Left colon (tissue), 2 donors: ENCODE measurements at regions not wholly inside any gene's neighbourhood (a gene's known extent, or its start where the extent isn't known, plus 50 kb on each side); places are given as distances from the start of the nearest gene placed in this dataset.
A peak's percentile ranks its signal among the peaks of the same experiment; 100 is the strongest.
"Not testable (repeated sequence)": the region's sequence is repeated elsewhere in the genome, so short reads cannot be mapped to it uniquely, and the experiment has no call there.

Experiments
- ATAC-seq: fragments of 200-7000 bp; cut with Tn5 transposase; one replicate; pipeline ENCODE4 v1.9.1; 2020; ENCODE audit warnings: mild to moderate bottlenecking, moderate library complexity
- DNase-seq, 2 donors: peaks; one replicate each; pipeline ENCODE4 v3.0.0-alpha.2; 2020
- intact Hi-C, 2 donors: fragments of 100-400 bp; cut with DNase I in 1 of 2; cut with micrococcal nuclease in 1 of 2; formaldehyde crosslinking; loops; one replicate each; pipeline versions ENCODE4 v1.11.2 to v1.14.0; 2022; cut with DNase I, micrococcal nuclease
- donor health status: DM: no; HTN: no; CAD: no.
- donor health status: DM: yes; HTN: yes; CAD: no.

GRCh38 chr6:23526526-23526925 is 599.5 kb upstream of the NRSN1 start:
- DNase-seq: no peak
- ATAC-seq: no peak
- intact Hi-C loops: no loop called here

- ATAC-seq: no peak
- intact Hi-C loops: no loop called here
Observed at GRCh38 chr6:23529902-23530301, 596.1 kb upstream of the NRSN1 start.

DNA sequence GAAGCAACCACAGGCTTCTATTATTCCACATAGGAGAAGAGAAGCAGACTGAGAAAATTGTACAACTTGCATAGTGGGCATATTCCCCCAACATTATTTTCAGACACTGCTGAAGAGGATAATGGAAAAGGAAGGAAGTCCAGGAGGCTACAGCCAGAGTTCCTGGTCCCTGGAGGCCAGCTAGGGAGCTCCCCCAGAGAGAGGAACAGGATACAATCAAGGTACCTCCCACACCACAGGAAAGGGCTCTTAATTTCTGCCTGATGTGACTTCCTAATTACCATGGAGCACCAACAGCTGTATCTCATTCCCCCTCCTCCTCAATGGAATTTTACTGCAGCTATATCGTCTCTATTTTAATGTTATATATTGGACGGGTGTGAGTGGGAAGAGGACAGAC is 594.3 kb upstream of the NRSN1 start:
- ATAC-seq: no peak
- no peak for DNase-seq
- intact Hi-C loops: no loop called here

More at GRCh38 chr6:23529902-23530301, 596.1 kb upstream of the NRSN1 start:
- no peak for DNase-seq

DNA sequence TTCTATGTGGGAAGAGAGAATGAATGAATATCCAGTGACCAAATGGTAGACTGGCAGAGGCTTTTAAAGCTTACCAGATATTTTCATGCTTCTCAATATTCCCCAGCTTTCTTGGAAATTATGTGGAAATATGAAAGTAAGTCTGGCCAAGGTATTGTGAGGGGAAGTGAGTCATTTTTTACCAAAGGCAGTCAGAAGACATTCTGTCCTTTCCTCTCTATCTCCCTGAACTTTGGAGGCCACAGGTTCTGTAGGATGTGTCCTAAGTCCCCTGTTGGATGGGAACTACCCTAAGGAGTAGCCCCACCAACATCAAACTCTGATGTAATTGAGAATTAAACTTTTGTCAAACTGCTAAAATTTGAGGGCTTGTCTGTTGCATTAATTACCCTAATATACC is 593.8 kb upstream of the NRSN1 start:
- intact Hi-C loops: no loop called here
- DNase-seq: no peak
- ATAC-seq: no peak

DNA sequence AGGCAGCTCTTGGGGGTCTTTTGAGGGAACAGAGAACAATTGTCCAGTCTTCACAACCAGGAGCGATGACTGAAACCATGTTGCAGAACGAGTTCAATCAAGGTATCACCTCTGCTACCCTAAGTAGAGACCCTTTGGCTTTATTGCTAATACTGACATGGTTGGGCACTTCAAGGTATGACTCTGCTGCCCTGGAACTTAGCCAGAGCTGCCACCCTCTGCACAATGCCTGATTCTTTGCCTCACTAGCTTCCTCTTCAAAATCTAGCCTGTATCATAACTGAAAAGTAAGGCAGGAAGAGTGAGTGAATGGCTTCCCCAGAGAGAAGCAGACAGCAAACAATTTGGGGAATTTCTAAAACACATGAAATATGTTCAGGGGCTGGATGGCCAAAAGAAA is 592.7 kb upstream of the NRSN1 start:
- intact Hi-C loops: no loop called here
- DNase-seq: no peak
- ATAC-seq: no peak

- intact Hi-C loops: no loop called here
- ATAC-seq: no peak
- no peak for DNase-seq
Observed at GRCh38 chr6:23533944-23534343, 592.1 kb upstream of the NRSN1 start.

GRCh38 chr6:23534351-23534750 is 591.7 kb upstream of the NRSN1 start:
- DNase-seq (no peak), ATAC-seq (no peak)
- intact Hi-C loops: no loop called here

DNA sequence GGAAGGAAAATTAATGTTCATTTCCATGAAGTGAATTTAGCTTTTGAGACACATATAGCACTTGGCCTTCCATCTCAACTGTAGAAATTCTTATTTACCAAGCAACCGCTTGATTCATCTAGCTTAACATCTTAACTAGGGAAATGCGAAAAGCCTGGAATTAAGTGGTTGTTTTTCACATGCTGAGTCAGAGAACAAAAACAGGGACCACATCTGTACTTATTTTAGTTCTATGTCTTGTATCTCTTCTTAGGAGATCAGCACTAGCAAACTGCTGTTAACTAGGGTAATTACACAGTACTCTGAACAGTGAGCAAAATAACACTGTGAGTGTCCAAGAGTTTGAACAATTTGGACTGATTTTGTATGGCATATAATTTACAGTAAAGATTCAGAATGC is 590.9 kb upstream of the NRSN1 start:
- no peak for DNase-seq
- intact Hi-C loops: no loop called here
- no peak for ATAC-seq

GRCh38 chr6:23537828-23538227 is 588.2 kb upstream of the NRSN1 start:
- DNase-seq: no peak
- ATAC-seq: no peak
- intact Hi-C loops: no loop called here

- intact Hi-C loops: no loop called here
- ATAC-seq: peak; percentile 72
- DNase-seq: no peak
Observed at GRCh38 chr6:23547851-23548250, 578.2 kb upstream of the NRSN1 start.

GRCh38 chr6:23554953-23555352 is 571.1 kb upstream of the NRSN1 start:
- intact Hi-C loops, DNase-seq, ATAC-seq: not testable (repeated sequence)

DNA sequence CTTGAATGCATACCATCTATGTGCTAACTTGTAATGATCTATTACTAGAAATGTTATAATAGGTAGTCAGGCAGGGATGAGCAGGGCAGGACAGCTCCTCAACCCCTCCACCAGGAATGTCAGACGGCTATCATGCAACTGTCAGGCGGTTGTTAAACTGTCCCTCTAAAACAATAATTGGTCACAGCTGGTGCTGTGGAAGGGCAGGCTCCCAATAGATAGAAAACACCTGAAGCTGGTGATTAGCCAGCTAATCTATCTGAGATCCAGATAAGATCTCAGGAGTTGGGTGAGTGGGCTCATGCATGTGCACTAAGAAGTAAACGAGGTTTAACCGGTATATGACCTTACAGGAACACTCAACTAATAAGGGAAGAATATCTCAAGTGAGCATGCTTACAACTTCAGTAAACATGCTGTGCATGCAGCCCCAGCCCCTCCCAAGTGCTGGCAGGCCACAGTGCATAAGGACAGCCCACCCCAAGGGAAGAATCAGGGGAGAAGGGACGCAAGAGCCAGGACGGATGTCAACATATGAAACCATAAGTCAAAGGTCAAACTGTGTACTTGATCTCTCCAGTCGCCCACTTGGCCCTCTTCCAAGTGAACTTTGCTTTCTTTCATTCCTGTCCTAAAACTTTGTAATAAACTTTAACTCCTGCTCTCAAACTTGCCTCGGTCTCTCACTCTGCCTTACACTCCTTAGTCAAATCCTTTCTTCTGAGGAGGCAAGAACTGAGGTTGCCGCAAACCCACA is 566.2 kb upstream of the NRSN1 start:
- intact Hi-C loops: no loop called here
- peak; percentile 29 to 61 for DNase-seq
- peak; percentile 88 for ATAC-seq

DNA sequence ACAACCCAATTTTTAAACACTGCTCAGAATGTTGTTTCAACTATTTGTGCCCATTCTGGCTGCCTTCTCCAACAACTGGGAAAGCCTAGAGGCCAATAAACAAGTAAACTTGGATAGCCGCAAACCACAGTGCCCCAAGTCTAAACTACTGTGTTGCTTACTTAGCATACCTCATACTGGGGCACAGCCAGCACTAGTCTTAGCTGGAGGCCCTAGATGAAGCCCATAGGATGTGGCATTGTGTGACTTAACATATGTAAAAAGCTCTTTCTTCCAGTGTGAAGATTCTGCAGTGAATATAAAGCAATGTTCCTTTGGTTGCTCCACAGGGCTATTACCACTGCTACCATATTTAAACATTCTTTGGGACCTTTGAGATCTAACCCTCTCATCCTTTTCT is 564.3 kb upstream of the NRSN1 start:
- intact Hi-C loops: no loop called here
- DNase-seq (no peak), ATAC-seq (no peak)

GRCh38 chr6:23562554-23562953 is 563.5 kb upstream of the NRSN1 start:
- ATAC-seq (no peak), DNase-seq (no peak)
- intact Hi-C loops: no loop called here

DNA sequence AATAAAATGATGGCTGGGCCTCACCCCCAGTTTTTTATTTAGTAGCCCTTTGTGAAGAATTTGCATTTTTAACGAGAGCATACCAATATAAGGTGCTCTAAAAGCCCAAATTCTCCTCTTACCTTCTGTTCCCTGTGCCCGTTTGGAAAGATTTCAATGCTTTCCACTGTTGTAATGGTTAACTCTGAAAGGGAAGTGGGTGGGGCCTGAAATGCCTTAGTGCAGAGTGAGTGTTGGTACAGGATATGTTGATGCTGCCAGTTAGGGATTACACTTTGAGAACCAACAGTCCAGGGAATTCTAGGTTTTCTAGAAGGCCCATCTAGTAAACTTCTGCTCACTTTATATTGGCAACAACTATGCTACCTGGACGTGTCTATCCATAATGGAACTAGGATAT is 562.7 kb upstream of the NRSN1 start:
- intact Hi-C loops: no loop called here
- ATAC-seq (peak; percentile 68), DNase-seq (peak in 1 of 2 donors; percentile 3)

GRCh38 chr6:23566418-23566817 is 559.6 kb upstream of the NRSN1 start:
- DNase-seq: peak in 1 of 2 donors; percentile 49
- ATAC-seq: peak; percentile 34
- intact Hi-C loops: no loop called here

GRCh38 chr6:23568292-23568691 is 557.7 kb upstream of the NRSN1 start:
- no peak for DNase-seq
- no peak for ATAC-seq
- intact Hi-C loops: no loop called here

DNA sequence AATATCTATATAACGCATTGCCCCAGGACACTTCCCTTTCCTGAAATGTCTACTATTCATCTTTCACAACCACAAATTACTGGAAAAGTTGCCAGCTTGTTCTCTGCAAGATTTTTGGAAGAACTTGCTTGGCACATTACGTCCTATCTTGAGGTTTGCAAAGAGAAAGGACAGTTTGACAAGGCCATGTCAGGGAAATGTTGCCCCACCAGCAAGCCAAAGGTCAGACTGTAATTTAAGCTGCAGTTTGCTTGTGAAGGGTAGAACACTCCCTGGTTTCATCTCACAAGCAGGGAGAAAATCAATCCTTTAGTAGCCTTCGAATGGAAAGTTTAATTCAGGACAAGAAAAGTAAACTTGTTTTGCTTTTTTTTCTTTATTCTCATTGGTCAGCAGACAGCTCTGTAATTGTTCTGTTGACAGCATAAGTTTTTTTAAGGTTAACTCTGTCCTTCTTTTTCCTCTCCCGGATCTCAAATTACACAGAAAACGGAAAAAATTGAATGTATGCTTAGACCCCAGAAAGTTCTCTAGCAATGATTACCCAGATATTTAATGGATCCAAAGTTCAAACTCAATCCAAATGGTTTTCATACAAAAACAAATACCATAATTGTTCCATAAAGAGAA is 541.8 kb upstream of the NRSN1 start:
- DNase-seq: no peak
- intact Hi-C loops: no loop called here
- ATAC-seq: peak; percentile 69

DNA sequence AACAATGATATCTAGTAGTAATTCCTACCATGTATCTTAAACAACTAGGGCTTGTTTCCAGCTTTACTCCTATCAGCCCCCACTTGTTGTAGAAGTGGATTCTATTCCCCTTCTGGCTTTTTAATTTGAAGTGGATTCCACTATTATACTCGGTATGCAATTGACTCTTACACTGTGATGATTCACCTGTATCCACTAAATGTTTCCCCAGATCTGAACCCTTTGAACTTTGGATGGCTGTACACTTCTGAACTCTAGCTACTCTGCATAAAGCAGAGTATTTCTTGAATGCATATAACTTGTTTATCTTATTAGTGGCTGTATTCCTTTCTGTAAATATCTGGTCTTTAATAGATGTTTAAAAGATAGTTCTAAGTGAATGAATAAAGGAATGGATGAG is 538.4 kb upstream of the NRSN1 start:
- ATAC-seq: no peak
- DNase-seq: no peak
- intact Hi-C loops: no loop called here

DNA sequence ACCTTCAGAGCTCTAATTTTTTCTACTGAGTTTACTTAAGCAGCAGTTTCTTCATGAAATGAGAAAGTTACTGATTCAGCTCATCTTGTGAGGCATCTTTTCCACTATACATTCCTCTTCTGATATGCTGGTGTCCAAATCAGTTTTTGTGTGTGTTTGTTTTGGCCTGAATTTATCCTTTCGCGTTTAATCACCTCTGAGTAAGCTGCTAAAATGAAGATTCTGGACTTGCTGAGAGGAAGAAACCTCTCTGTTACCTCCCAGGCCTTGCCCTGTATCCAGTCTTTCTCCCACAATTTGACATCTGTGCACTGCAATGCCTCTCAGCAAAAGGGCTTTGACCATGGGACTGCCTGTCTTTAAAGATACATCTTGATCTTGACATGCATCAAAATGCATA is 536.2 kb upstream of the NRSN1 start:
- intact Hi-C loops: no loop called here
- no peak for DNase-seq
- no peak for ATAC-seq
